Fibroblast of lung (primary cell): ENCODE measurements at regions not wholly inside any gene's neighbourhood (a gene's known extent, or its start where the extent isn't known, plus 50 kb on each side); places are given as distances from the start of the nearest gene placed in this dataset.

Experiments
- DNase-seq, 2 donors: peaks; one replicate each; pipeline versions ENCODE4 v3.0.0 to v3.0.0-alpha.2; 2010; ENCODE audit warnings: low read depth in 2 of 2
- H2AFZ ChIP-seq: 2 replicates; pipeline ENCODE4 v1.5.1; 2012; ENCODE audit warnings: low read length, control low read depth, inconsistent platforms
- H3K27ac ChIP-seq: 2 replicates; pipeline ENCODE4 v1.5.1; 2011; ENCODE audit warnings: low read length, control low read depth; ENCODE audit not compliant: insufficient read depth
- H3K27me3 ChIP-seq: 2 replicates; pipeline ENCODE4 v1.5.1; 2011; ENCODE audit warnings: mild to moderate bottlenecking, low read length; ENCODE audit not compliant: control insufficient read depth, insufficient read depth
- H3K36me3 ChIP-seq: 2 replicates; pipeline ENCODE4 v1.5.1; 2011; ENCODE audit warnings: low read length; ENCODE audit not compliant: control insufficient read depth, insufficient read depth
- H3K4me1 ChIP-seq: 2 replicates; pipeline ENCODE4 v1.5.1; 2011; ENCODE audit warnings: low read length; ENCODE audit not compliant: control insufficient read depth, insufficient read depth; ENCODE audit errors: extremely low read depth
- H3K4me2 ChIP-seq: 2 replicates; pipeline ENCODE4 v1.5.1; 2011; ENCODE audit warnings: low read length, control low read depth; ENCODE audit not compliant: insufficient read depth; ENCODE audit errors: extremely low read depth
- H3K4me3 ChIP-seq, 4 experiments: fragments of 200-600 bp in 1 of 4; sonication (generic) in 1 of 4; replicated peaks in 1 of 4; 2 replicates each; pipeline ENCODE4 v1.5.1; 2011 to 2016; ENCODE audit warnings: low read length in 4 of 4, low read depth in 3 of 4, mild to moderate bottlenecking in 3 of 4, control low read depth in 2 of 4, inconsistent platforms in 1 of 4, mixed read lengths in 1 of 4; ENCODE audit not compliant: insufficient read depth in 1 of 4; ENCODE audit errors: control extremely low read depth in 1 of 4
- H3K79me2 ChIP-seq: 2 replicates; pipeline ENCODE4 v1.5.1; 2012; ENCODE audit warnings: mild to moderate bottlenecking, low read length, inconsistent platforms; ENCODE audit not compliant: control insufficient read depth, insufficient read depth
- H3K9ac ChIP-seq: 2 replicates; pipeline ENCODE4 v1.5.1; 2011; ENCODE audit warnings: mild to moderate bottlenecking, low read length, control low read depth; ENCODE audit not compliant: insufficient read depth
- H3K9me3 ChIP-seq: 2 replicates; pipeline ENCODE4 v1.5.1; 2012; ENCODE audit warnings: low read depth, low read length; ENCODE audit not compliant: control insufficient read depth, insufficient read depth
- H4K20me1 ChIP-seq: 2 replicates; pipeline ENCODE4 v1.5.1; 2011; ENCODE audit warnings: low read length; ENCODE audit not compliant: control insufficient read depth, insufficient read depth; ENCODE audit errors: extremely low read depth
- CTCF ChIP-seq, 2 donors: IDR thresholded peaks in 1 of 2; conservative IDR thresholded peaks in 1 of 2; 1 replicate in 1 of 2; 2 replicates in 1 of 2; pipeline ENCODE4 v1.5.1; 2011 to 2012; ENCODE audit warnings: low read length in 2 of 2, control low read depth in 1 of 2, inconsistent platforms in 1 of 2, low read depth in 1 of 2, mild to moderate bottlenecking in 1 of 2
- EZH2 ChIP-seq: IDR thresholded peaks from 2 replicates; pipeline ENCODE4 v1.5.1; 2012; ENCODE audit warnings: low read length, control low read depth, mild to moderate bottlenecking; ENCODE audit errors: missing control alignments

- peak in 1 of 2 donors; percentile 73 for DNase-seq
- Histone ChIP-seq H3K4me3 (no peak overlapping the region), H3K36me3 (no peaks in the 10 kb centered on the region), H3K27me3 (no peaks in the 10 kb centered on the region), H3K4me1 (no peaks in the 10 kb centered on the region), H4K20me1 (no peaks in the 10 kb centered on the region), H2AFZ (no peak overlapping the region), H3K79me2 (no peaks in the 10 kb centered on the region), H3K9ac (no peak overlapping the region), H3K9me3 (no peaks in the 10 kb centered on the region), H3K4me2 (no peak overlapping the region), H3K27ac (no peak overlapping the region)
- no peak for TF ChIP-seq CTCF (conservative IDR thresholded peaks at IDR 0.05 in 1 of 2, IDR thresholded peaks at IDR 0.05 in 1 of 2; ENCODE audit: low read depth in 1 of 2, low read length in 2 of 2)
- TF ChIP-seq EZH2, result no peak
Measured at GRCh38 chr4:15353207-15353606, 74.6 kb upstream of the C1QTNF7 start.

GRCh38 chr4:15354371-15355297, 73.2 kb upstream of the C1QTNF7 start:
- TF ChIP-seq EZH2 (peak; percentile 39), CTCF (conservative IDR thresholded peaks at IDR 0.05 in 1 of 2, IDR thresholded peaks at IDR 0.05 in 1 of 2; ENCODE audit: low read depth in 1 of 2, low read length in 2 of 2) (no peak)

DNA sequence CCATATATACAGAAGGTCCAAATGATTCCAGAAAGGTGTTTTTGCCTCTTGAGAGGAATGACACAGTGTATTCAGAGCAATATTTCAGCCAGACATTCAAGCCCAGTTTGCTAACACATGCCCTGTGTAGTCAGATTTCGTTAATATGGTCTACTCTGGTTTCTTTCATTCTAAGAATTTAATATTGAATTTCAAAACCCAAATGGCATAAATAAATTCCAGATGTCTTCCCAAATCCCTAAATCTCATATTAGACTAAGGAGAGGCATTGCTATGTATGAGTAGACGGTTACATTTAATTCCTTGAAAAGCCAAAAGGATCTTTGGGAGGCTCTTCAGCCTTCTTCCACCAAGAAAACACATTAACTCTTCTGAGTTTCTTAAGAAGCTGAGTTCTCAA, 66.3 kb upstream of the C1QTNF7 start:
- H3K36me3 ChIP-seq, result no peaks in the 10 kb centered on the region

More at GRCh38 chr4:15354371-15355297, 73.2 kb upstream of the C1QTNF7 start:
- no peaks in the 10 kb centered on the region for H3K4me1 ChIP-seq
- no peaks in the 10 kb centered on the region for H3K9me3 ChIP-seq
- H3K4me2 ChIP-seq, result no peak overlapping the region
- H3K27me3 ChIP-seq, result no peaks in the 10 kb centered on the region
- H2AFZ ChIP-seq, result no peak overlapping the region
- no peak overlapping the region for H3K9ac ChIP-seq
- H4K20me1 ChIP-seq, result no peaks in the 10 kb centered on the region
- no peak overlapping the region for H3K4me3 ChIP-seq
- DNase-seq, result peak in 1 of 2 donors; percentile 51
- H3K79me2 ChIP-seq, result no peaks in the 10 kb centered on the region
- H3K36me3 ChIP-seq, result no peaks in the 10 kb centered on the region
- H3K27ac ChIP-seq, result no peak overlapping the region

More for the DNA sequence above, 66.3 kb upstream of the C1QTNF7 start:
- Histone ChIP-seq H2AFZ (no peak overlapping the region), H3K27ac (no peak overlapping the region), H4K20me1 (no peaks in the 10 kb centered on the region), H3K79me2 (no peaks in the 10 kb centered on the region), H3K27me3 (no peaks in the 10 kb centered on the region), H3K4me2 (no peak overlapping the region), H3K9ac (no peak overlapping the region), H3K9me3 (no peaks in the 10 kb centered on the region), H3K4me1 (no peaks in the 10 kb centered on the region), H3K4me3 (no peak overlapping the region)
- no peak for DNase-seq
- no peak for TF ChIP-seq CTCF (conservative IDR thresholded peaks at IDR 0.05 in 1 of 2, IDR thresholded peaks at IDR 0.05 in 1 of 2; ENCODE audit: low read depth in 1 of 2, low read length in 2 of 2)
- TF ChIP-seq EZH2, result no peak
